Stomach (tissue), 8 donors: ENCODE measurements at regions not wholly inside any gene's neighbourhood (a gene's known extent, or its start where the extent isn't known, plus 50 kb on each side); places are given as distances from the start of the nearest gene placed in this dataset.

Source experiments
- DNase-seq, 2 donors: peaks; one replicate each; pipeline versions ENCODE4 v3.0.0 to v3.0.0-alpha.2; 2013 to 2019
- H3K27ac ChIP-seq, 5 donors: fragments of 200-600 bp in 4 of 5; sonication (generic) in 4 of 5; one replicate each; pipeline ENCODE4 v1.5.1; 2013 to 2019; ENCODE audit warnings: mild to moderate bottlenecking in 1 of 5, moderate library complexity in 1 of 5
- H3K27me3 ChIP-seq, 3 donors: fragments of 200-600 bp; sonication (generic); one replicate each; pipeline ENCODE4 v1.5.1; 2017 to 2019; ENCODE audit warnings: mixed run types in 1 of 3
- H3K36me3 ChIP-seq, 4 donors: fragments of 200-600 bp; sonication (generic); 1 replicate in 3 of 4; 2 replicates in 1 of 4; pipeline ENCODE4 v1.5.1; 2016 to 2019
- H3K4me1 ChIP-seq, 4 donors: fragments of 200-600 bp; sonication (generic); one replicate each; pipeline ENCODE4 v1.5.1; 2016 to 2019
- H3K4me3 ChIP-seq, 4 donors: fragments of 200-600 bp; sonication (generic) in 3 of 4; one replicate each; pipeline ENCODE4 v1.5.1; 2016 to 2019; ENCODE audit warnings: mild to moderate bottlenecking in 1 of 4
- H3K9me3 ChIP-seq, 4 donors: fragments of 200-600 bp; sonication (generic); one replicate each; pipeline ENCODE4 v1.5.1; 2016 to 2019
- CTCF ChIP-seq, 7 experiments: fragments of 450-650 bp in 4 of 7; fragments of 200-600 bp in 3 of 7; sonication (generic) in 3 of 7; IDR thresholded peaks; one replicate each; pipeline ENCODE4 v1.5.1; 2016 to 2019; ENCODE audit warnings: antibody characterized with exemption in 7 of 7, control low read depth in 2 of 7, mild to moderate bottlenecking in 1 of 7
- EP300 ChIP-seq: sonication (generic); formaldehyde crosslinking; IDR thresholded peaks from one replicate; pipeline ENCODE4 v1.6.1; 2017; ENCODE audit warnings: antibody characterized with exemption
- POLR2A ChIP-seq, 4 donors: fragments of 450-650 bp; IDR thresholded peaks; one replicate each; pipeline ENCODE4 v1.6.1; 2016; ENCODE audit warnings: antibody characterized with exemption in 4 of 4, control low read depth in 2 of 4, mild to moderate bottlenecking in 1 of 4, moderate library complexity in 1 of 4
- POLR2AphosphoS5 ChIP-seq, 3 donors: sonication (generic); formaldehyde crosslinking; IDR thresholded peaks; one replicate each; pipeline ENCODE4 v1.6.1; 2016; ENCODE audit warnings: antibody characterized with exemption in 3 of 3
- whole genome bisulfite sequencing, 5 donors: extraction: QIAGEN DNeasy Blood & Tissue Kit in 3 of 5; methylation state at CpG; one replicate each; pipeline versions ENCODE4 v1.1.5 to v1.1.7; 2013 to 2018; 5-methylcytosine and 5-hydroxymethylcytosine counted together
- intact Hi-C: fragments of 100-400 bp; cut with DNase I; formaldehyde crosslinking; loops from one replicate; pipeline ENCODE4 v1.15.1; 2023; ENCODE audit warnings: low total_unique reads
- donor health status: healthy with polysubstance abuse.
- donor health status: Bipolar disorder and iron deficiency.
- donor health status: healthy.

GRCh38 chr2:19706332-19706731, 195.5 kb downstream of the TTC32 start:
- Histone ChIP-seq H3K36me3 (no peaks in the 10 kb centered on the region), H3K27me3 (no peaks in the 10 kb centered on the region), H3K4me1 (no peaks in the 10 kb centered on the region), H3K4me3 (no peak overlapping the region), H3K9me3 (no peaks in the 10 kb centered on the region), H3K27ac (no peak overlapping the region)
- DNase-seq, result no peak
- intact Hi-C loops, result no loop called here
- TF ChIP-seq CTCF (IDR thresholded peaks at IDR 0.05) (no peak), POLR2A (IDR thresholded peaks at IDR 0.05) (no peak), EP300 (no peak), POLR2AphosphoS5 (IDR thresholded peaks at IDR 0.05) (no peak)

GRCh38 chr2:19702267-19702666, 199.5 kb downstream of the TTC32 start:
- H3K4me3 ChIP-seq, result no peak overlapping the region
- H3K27ac ChIP-seq, result no peak overlapping the region
- no peaks in the 10 kb centered on the region for H3K4me1 ChIP-seq
- no peak for TF ChIP-seq EP300
- WGBS, 5 donors, result 69 to 84% (median 74%) methylated on average over 4 of the region's 4 CpGs
- no peak for DNase-seq
- no peaks in the 10 kb centered on the region for H3K36me3 ChIP-seq
- H3K9me3 ChIP-seq, result peaks cover 0 to 12% (median 9%) of the 10 kb centered on the region in 4 donors
- intact Hi-C loops, result no loop called here
- H3K27me3 ChIP-seq, result no peaks in the 10 kb centered on the region

- intact Hi-C loops, result no loop called here
- Histone ChIP-seq H3K4me1 (no peaks in the 10 kb centered on the region), H3K9me3 (peaks cover 0 to 24% (median 19%) of the 10 kb centered on the region in 4 donors), H3K4me3 (no peak overlapping the region), H3K36me3 (no peaks in the 10 kb centered on the region), H3K27ac (no peak overlapping the region), H3K27me3 (no peaks in the 10 kb centered on the region)
- no peak for DNase-seq
- WGBS, 5 donors, result 83 to 89% (median 84%) methylated on average over 10 of the region's 10 CpGs
- TF ChIP-seq POLR2A (IDR thresholded peaks at IDR 0.05) (no peak), POLR2AphosphoS5 (IDR thresholded peaks at IDR 0.05) (no peak), EP300 (no peak), CTCF (IDR thresholded peaks at IDR 0.05) (no peak)
Measured at GRCh38 chr2:19700861-19701585, 200.8 kb downstream of the TTC32 start.

GRCh38 chr2:19697131-19697530, 204.7 kb downstream of the TTC32 start:
- peaks cover 0 to 27% (median 19%) of the 10 kb centered on the region in 4 donors for H3K9me3 ChIP-seq
- no peaks in the 10 kb centered on the region for H3K36me3 ChIP-seq
- intact Hi-C loops, result no loop called here
- 67 to 91% (median 79%) methylated on average over 2 of the region's 2 CpGs for WGBS, 5 donors
- TF ChIP-seq EP300, result no peak
- TF ChIP-seq CTCF (IDR thresholded peaks at IDR 0.05), result no peak
- no peak for TF ChIP-seq POLR2AphosphoS5 (IDR thresholded peaks at IDR 0.05)
- TF ChIP-seq POLR2A (IDR thresholded peaks at IDR 0.05), result no peak
- H3K27me3 ChIP-seq, result no peaks in the 10 kb centered on the region
- DNase-seq, result no peak
- no peak overlapping the region for H3K4me3 ChIP-seq
- no peak overlapping the region for H3K27ac ChIP-seq
- H3K4me1 ChIP-seq, result no peaks in the 10 kb centered on the region

DNA sequence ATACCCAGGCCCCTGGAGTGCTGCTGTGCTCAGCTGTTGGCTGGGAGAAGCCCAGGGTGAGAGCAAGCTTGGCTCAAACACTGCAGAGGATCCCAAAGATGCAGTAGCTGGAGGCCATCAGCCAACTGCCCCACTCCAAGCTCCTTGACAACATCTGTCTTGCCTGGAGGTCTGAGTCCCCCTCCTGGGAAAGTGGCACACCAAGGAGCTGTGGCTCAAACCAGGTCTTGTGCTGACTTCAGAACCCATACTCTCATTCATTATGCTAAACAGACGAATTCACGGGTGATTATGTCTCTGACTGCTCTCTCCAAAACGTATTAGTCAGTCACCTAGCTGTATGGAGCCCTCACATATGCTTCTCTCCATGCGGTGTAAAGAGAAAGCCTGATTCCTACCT, 206.1 kb downstream of the TTC32 start:
- DNase-seq, result no peak
- no peak for TF ChIP-seq POLR2A (IDR thresholded peaks at IDR 0.05)
- TF ChIP-seq EP300, result no peak
- TF ChIP-seq POLR2AphosphoS5 (IDR thresholded peaks at IDR 0.05), result no peak
- TF ChIP-seq CTCF (IDR thresholded peaks at IDR 0.05), result no peak
- H3K27me3 ChIP-seq, result no peaks in the 10 kb centered on the region
- 56 to 66% (median 62%) methylated on average over 4 of the region's 4 CpGs for WGBS, 5 donors
- H3K36me3 ChIP-seq, result no peaks in the 10 kb centered on the region
- H3K27ac ChIP-seq, result no peak overlapping the region
- H3K4me1 ChIP-seq, result no peaks in the 10 kb centered on the region
- intact Hi-C loops, result no loop called here
- H3K9me3 ChIP-seq, result peaks cover 0 to 27% (median 19%) of the 10 kb centered on the region in 4 donors
- no peak overlapping the region for H3K4me3 ChIP-seq
